SK-N-SH (cell line): ENCODE measurements at regions not wholly inside any gene's neighbourhood (a gene's known extent, or its start where the extent isn't known, plus 50 kb on each side); places are given as distances from the start of the nearest gene placed in this dataset.

Source experiments
- CTCF ChIA-PET: fragments of 300-600, 350-600 bp; formaldehyde crosslinking; extraction: SDS; loops from one replicate; lab custom pipeline; 2021; lab: Yijun Ruan, JAX
- POLR2A ChIA-PET: fragments of 350-600 bp; sonication (Branson Sonifier 250); formaldehyde crosslinking; extraction: SDS; loops from one replicate; lab custom pipeline; 2020; ENCODE audit warnings: antibody characterized with exemption, inconsistent platforms; lab: Yijun Ruan, JAX
- DNase-seq: peaks from one replicate; pipeline ENCODE4 v3.0.0; 2012
- H2AFZ ChIP-seq: fragments of 200-600 bp; sonication (generic); 2 replicates; pipeline ENCODE4 v1.8.1; 2016; ENCODE audit warnings: antibody characterized with exemption, mild to moderate bottlenecking, low read depth
- H3F3A ChIP-seq: fragments of 200-600 bp; sonication (generic); replicated peaks from 2 replicates; pipeline ENCODE3; 2016; ENCODE audit warnings: antibody characterized with exemption, mild to moderate bottlenecking; ENCODE audit not compliant: insufficient read depth
- H3K27ac ChIP-seq, 2 experiments: fragments of 200-500 bp in 1 of 2; fragments of 200-600 bp in 1 of 2; sonication (Bioruptor generic) in 1 of 2; sonication (generic), shearing (Covaris generic) in 1 of 2; 2 replicates each; pipeline versions ENCODE4 v1.5.1 to v1.6.1; 2014 to 2016; ENCODE audit warnings: low read depth in 2 of 2, inconsistent platforms in 1 of 2, low read length in 1 of 2, mild to moderate bottlenecking in 1 of 2, mixed read lengths in 1 of 2
- H3K27me3 ChIP-seq: fragments of 200-600 bp; sonication (generic), shearing (Covaris generic); 2 replicates; pipeline ENCODE4 v1.6.1; 2016; ENCODE audit warnings: mixed run types; ENCODE audit not compliant: insufficient read depth
- H3K36me3 ChIP-seq, 2 experiments: fragments of 200-500 bp in 1 of 2; fragments of 200-600 bp in 1 of 2; sonication (Bioruptor generic) in 1 of 2; sonication (generic) in 1 of 2; replicated peaks in 1 of 2; 2 replicates each; pipeline versions ENCODE3 to v1.5.1; 2014 to 2016; ENCODE audit warnings: low read length in 1 of 2, mild to moderate bottlenecking in 1 of 2; ENCODE audit not compliant: insufficient read depth in 2 of 2, control insufficient read depth in 1 of 2
- H3K4me1 ChIP-seq, 2 experiments: fragments of 200-500 bp in 1 of 2; fragments of 200-600 bp in 1 of 2; sonication (Bioruptor generic) in 1 of 2; sonication (generic), shearing (Covaris generic) in 1 of 2; 2 replicates each; pipeline versions ENCODE4 v1.5.1 to v1.6.1; 2014 to 2016; ENCODE audit warnings: low read depth in 1 of 2, low read length in 1 of 2, mixed run types in 1 of 2; ENCODE audit not compliant: insufficient read depth in 2 of 2, control insufficient read depth in 1 of 2
- H3K4me2 ChIP-seq: fragments of 200-600 bp; sonication (generic), shearing (Covaris generic); 2 replicates; pipeline ENCODE4 v1.6.1; 2017; ENCODE audit warnings: mixed run types
- H3K4me3 ChIP-seq, 2 experiments: fragments of 200-500 bp in 1 of 2; fragments of 200-600 bp in 1 of 2; sonication (Bioruptor generic) in 1 of 2; sonication (generic), shearing (Covaris generic) in 1 of 2; 2 replicates each; pipeline versions ENCODE4 v1.5.1 to v1.8.1; 2014 to 2016; ENCODE audit warnings: low read depth in 2 of 2, inconsistent platforms in 1 of 2, low read length in 1 of 2, mild to moderate bottlenecking in 1 of 2, mixed read lengths in 1 of 2, moderate library complexity in 1 of 2
- H3K79me2 ChIP-seq: fragments of 200-600 bp; sonication (generic); 2 replicates; pipeline ENCODE4 v1.8.1; 2017; ENCODE audit warnings: mild to moderate bottlenecking; ENCODE audit not compliant: insufficient read depth
- H3K9ac ChIP-seq: fragments of 200-600 bp; sonication (generic); 2 replicates; pipeline ENCODE4 v1.6.1; 2017; ENCODE audit warnings: mixed run types
- H3K9me2 ChIP-seq: fragments of 200-600 bp; sonication (generic); 2 replicates; pipeline ENCODE4 v1.6.1; 2017; ENCODE audit warnings: mixed run types
- H3K9me3 ChIP-seq: fragments of 200-600 bp; sonication (generic); 2 replicates; pipeline ENCODE4 v1.6.1; 2017; ENCODE audit warnings: mixed run types, mild to moderate bottlenecking, moderate library complexity
- H4K20me1 ChIP-seq: fragments of 200-600 bp; sonication (generic); 2 replicates; pipeline ENCODE4 v1.6.1; 2017; ENCODE audit warnings: mild to moderate bottlenecking, mixed run types; ENCODE audit not compliant: insufficient read depth
- EP300 ChIP-seq, 2 experiments: IDR thresholded peaks; 2 replicates each; pipeline versions ENCODE4 v1.4.0 to v1.6.1; 2012; ENCODE audit warnings: borderline replicate concordance in 1 of 2, low read depth in 1 of 2, low read length in 1 of 2
- EZH2phosphoT487 ChIP-seq: fragments of 200-600 bp; sonication (generic); IDR thresholded peaks from 2 replicates; pipeline ENCODE4 v1.6.1; 2017; ENCODE audit warnings: low read depth, mixed run types, mild to moderate bottlenecking, antibody characterized with exemption, moderate library complexity, borderline replicate concordance
- FOXJ3 ChIP-seq: sonication (generic); formaldehyde crosslinking; IDR thresholded peaks from 2 replicates; pipeline ENCODE4 v1.5.1; 2020; ENCODE audit warnings: mild to moderate bottlenecking, missing genetic modification reagents
- FOXM1 ChIP-seq: IDR thresholded peaks from 2 replicates; pipeline ENCODE4 v1.4.0; 2012; ENCODE audit warnings: low read depth, mild to moderate bottlenecking
- GATA2 ChIP-seq: sonication (generic); formaldehyde crosslinking; IDR thresholded peaks from 2 replicates; pipeline ENCODE4 v1.5.0; 2020; ENCODE audit warnings: mild to moderate bottlenecking, missing genetic modification reagents
- MXI1 ChIP-seq: IDR thresholded peaks from 2 replicates; pipeline ENCODE4 v1.6.1; 2012; ENCODE audit warnings: mild to moderate bottlenecking, low read depth, low read length, improper control_type of control experiment
- NFIC ChIP-seq: IDR thresholded peaks from 2 replicates; pipeline ENCODE4 v1.4.0; 2012; ENCODE audit warnings: borderline replicate concordance
- RAD21 ChIP-seq: IDR thresholded peaks from 2 replicates; pipeline ENCODE4 v1.6.1; 2012; ENCODE audit warnings: mild to moderate bottlenecking, low read length
- RCOR1 ChIP-seq: fragments of 150-350 bp; IDR thresholded peaks from 2 replicates; pipeline ENCODE4 v1.6.1; 2017; ENCODE audit warnings: antibody characterized with exemption, low read length
- RFX5 ChIP-seq: IDR thresholded peaks from 2 replicates; pipeline ENCODE4 v1.6.1; 2012; ENCODE audit warnings: mild to moderate bottlenecking, improper control_type of control experiment, low read length
- SIN3A ChIP-seq: IDR thresholded peaks from 2 replicates; pipeline ENCODE4 v1.6.1; 2012; ENCODE audit warnings: low read depth, mild to moderate bottlenecking, low read length, moderate library complexity, borderline replicate concordance
- TAF1 ChIP-seq: IDR thresholded peaks from 2 replicates; pipeline ENCODE4 v1.6.1; 2012; ENCODE audit warnings: low read depth, mild to moderate bottlenecking, low read length, moderate library complexity, borderline replicate concordance
- TCF12 ChIP-seq: IDR thresholded peaks from 2 replicates; pipeline ENCODE4 v1.4.0; 2012
- WGBS: methylation state at CpG from one replicate; pipeline ENCODE4 v1.1.6; 2017; ENCODE audit warnings: low lambda C conversion rate; 5-methylcytosine and 5-hydroxymethylcytosine counted together
- TF ChIP-seq, protein P1 (sequence below): IDR thresholded peaks from 2 replicates; pipeline ENCODE4 v1.4.0; 2012; ENCODE audit warnings: low read depth, borderline replicate concordance
- TF ChIP-seq, protein P2 (sequence below): IDR thresholded peaks from 2 replicates; pipeline ENCODE4 v1.4.0; 2012; ENCODE audit warnings: low read depth, borderline replicate concordance
- TF ChIP-seq, protein P3 (sequence below): fragments of 200-600 bp; sonication (generic); IDR thresholded peaks from 2 replicates; pipeline ENCODE4 v1.6.1; 2017; ENCODE audit warnings: antibody characterized with exemption, mild to moderate bottlenecking, moderate library complexity
- TF ChIP-seq, protein P4 (sequence below): IDR thresholded peaks from 2 replicates; pipeline ENCODE4 v1.6.1; 2012; ENCODE audit warnings: mild to moderate bottlenecking, low read depth, low read length, moderate library complexity

- H3K27me3 ChIP-seq = no peaks in the 10 kb centered on the region
- H3K4me3 ChIP-seq = no peak overlapping the region
- DNase-seq = no peak
- POLR2A ChIA-PET = no interaction called here
- H3K9me3 ChIP-seq = no peaks in the 10 kb centered on the region
- TF ChIP-seq TAF1 = no peak
- no peak for TF ChIP-seq TCF12
- no peak for TF ChIP-seq RFX5
- no peak for TF ChIP-seq RAD21
- no peak for TF ChIP-seq EZH2phosphoT487
- no peak for TF ChIP-seq FOXJ3 (CRISPR knock-in tag)
- H3K27ac ChIP-seq = no peak overlapping the region
- H3K9ac ChIP-seq = no peak overlapping the region
- H3K79me2 ChIP-seq = no peaks in the 10 kb centered on the region
- H3K4me1 ChIP-seq = peaks cover 0 to 9% of the 10 kb centered on the region in 2 experiments; a peak in 2 of 4 replicates
- no peaks in the 10 kb centered on the region for H4K20me1 ChIP-seq
- no peak overlapping the region; the same call in 1 of the 2 replicates for H3K4me2 ChIP-seq
- CTCF ChIA-PET = interaction anchor here (0.6 to 1.1 kb wide), 4 partner anchors 14 to 1296 kb away, joined by 3 read pairs; no protein-coding TSS in a partner anchor
- 73% methylated on average over 11 of the region's 17 CpGs for WGBS
- no peaks in the 10 kb centered on the region for H3F3A ChIP-seq
- H3K36me3 ChIP-seq = no peaks in the 10 kb centered on the region
- no peaks in the 10 kb centered on the region for H3K9me2 ChIP-seq
- no peak overlapping the region for H2AFZ ChIP-seq
These were observed 67.9 kb downstream of the ANKRD60 start for GRCh38 chr20:58160451-58161061.

GRCh38 chr20:58155148-58155925 lies 73.1 kb downstream of the ANKRD60 start:
- POLR2A ChIA-PET = no interaction called here
- TF ChIP-seq EP300 (IDR thresholded peaks at IDR 0.05; ENCODE audit: borderline replicate concordance in 1 of 2, low read depth in 1 of 2, low read length in 1 of 2) (no peak), NFIC (no peak), FOXM1 (no peak), GATA2 (CRISPR knock-in tag) (no peak), MXI1 (no peak), FOXJ3 (CRISPR knock-in tag) (no peak), TAF1 (no peak), SIN3A (no peak), RCOR1 (no peak)
- TF ChIP-seq, protein P1, sequence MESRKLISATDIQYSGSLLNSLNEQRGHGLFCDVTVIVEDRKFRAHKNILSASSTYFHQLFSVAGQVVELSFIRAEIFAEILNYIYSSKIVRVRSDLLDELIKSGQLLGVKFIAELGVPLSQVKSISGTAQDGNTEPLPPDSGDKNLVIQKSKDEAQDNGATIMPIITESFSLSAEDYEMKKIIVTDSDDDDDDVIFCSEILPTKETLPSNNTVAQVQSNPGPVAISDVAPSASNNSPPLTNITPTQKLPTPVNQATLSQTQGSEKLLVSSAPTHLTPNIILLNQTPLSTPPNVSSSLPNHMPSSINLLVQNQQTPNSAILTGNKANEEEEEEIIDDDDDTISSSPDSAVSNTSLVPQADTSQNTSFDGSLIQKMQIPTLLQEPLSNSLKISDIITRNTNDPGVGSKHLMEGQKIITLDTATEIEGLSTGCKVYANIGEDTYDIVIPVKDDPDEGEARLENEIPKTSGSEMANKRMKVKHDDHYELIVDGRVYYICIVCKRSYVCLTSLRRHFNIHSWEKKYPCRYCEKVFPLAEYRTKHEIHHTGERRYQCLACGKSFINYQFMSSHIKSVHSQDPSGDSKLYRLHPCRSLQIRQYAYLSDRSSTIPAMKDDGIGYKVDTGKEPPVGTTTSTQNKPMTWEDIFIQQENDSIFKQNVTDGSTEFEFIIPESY = no peak
- TF ChIP-seq, protein P2, sequence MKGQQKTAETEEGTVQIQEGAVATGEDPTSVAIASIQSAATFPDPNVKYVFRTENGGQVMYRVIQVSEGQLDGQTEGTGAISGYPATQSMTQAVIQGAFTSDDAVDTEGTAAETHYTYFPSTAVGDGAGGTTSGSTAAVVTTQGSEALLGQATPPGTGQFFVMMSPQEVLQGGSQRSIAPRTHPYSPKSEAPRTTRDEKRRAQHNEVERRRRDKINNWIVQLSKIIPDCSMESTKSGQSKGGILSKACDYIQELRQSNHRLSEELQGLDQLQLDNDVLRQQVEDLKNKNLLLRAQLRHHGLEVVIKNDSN = no peak
- TF ChIP-seq, protein P3, sequence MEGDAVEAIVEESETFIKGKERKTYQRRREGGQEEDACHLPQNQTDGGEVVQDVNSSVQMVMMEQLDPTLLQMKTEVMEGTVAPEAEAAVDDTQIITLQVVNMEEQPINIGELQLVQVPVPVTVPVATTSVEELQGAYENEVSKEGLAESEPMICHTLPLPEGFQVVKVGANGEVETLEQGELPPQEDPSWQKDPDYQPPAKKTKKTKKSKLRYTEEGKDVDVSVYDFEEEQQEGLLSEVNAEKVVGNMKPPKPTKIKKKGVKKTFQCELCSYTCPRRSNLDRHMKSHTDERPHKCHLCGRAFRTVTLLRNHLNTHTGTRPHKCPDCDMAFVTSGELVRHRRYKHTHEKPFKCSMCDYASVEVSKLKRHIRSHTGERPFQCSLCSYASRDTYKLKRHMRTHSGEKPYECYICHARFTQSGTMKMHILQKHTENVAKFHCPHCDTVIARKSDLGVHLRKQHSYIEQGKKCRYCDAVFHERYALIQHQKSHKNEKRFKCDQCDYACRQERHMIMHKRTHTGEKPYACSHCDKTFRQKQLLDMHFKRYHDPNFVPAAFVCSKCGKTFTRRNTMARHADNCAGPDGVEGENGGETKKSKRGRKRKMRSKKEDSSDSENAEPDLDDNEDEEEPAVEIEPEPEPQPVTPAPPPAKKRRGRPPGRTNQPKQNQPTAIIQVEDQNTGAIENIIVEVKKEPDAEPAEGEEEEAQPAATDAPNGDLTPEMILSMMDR = no peak
- TF ChIP-seq, protein P4, sequence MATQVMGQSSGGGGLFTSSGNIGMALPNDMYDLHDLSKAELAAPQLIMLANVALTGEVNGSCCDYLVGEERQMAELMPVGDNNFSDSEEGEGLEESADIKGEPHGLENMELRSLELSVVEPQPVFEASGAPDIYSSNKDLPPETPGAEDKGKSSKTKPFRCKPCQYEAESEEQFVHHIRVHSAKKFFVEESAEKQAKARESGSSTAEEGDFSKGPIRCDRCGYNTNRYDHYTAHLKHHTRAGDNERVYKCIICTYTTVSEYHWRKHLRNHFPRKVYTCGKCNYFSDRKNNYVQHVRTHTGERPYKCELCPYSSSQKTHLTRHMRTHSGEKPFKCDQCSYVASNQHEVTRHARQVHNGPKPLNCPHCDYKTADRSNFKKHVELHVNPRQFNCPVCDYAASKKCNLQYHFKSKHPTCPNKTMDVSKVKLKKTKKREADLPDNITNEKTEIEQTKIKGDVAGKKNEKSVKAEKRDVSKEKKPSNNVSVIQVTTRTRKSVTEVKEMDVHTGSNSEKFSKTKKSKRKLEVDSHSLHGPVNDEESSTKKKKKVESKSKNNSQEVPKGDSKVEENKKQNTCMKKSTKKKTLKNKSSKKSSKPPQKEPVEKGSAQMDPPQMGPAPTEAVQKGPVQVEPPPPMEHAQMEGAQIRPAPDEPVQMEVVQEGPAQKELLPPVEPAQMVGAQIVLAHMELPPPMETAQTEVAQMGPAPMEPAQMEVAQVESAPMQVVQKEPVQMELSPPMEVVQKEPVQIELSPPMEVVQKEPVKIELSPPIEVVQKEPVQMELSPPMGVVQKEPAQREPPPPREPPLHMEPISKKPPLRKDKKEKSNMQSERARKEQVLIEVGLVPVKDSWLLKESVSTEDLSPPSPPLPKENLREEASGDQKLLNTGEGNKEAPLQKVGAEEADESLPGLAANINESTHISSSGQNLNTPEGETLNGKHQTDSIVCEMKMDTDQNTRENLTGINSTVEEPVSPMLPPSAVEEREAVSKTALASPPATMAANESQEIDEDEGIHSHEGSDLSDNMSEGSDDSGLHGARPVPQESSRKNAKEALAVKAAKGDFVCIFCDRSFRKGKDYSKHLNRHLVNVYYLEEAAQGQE = no peak

More at GRCh38 chr20:58155148-58155925, 73.1 kb downstream of the ANKRD60 start:
- Histone ChIP-seq H3K27me3 (no peaks in the 10 kb centered on the region; the same call in 1 of the 2 replicates), H3K79me2 (no peaks in the 10 kb centered on the region), H3K4me1 (peaks cover 3 to 5% of the 10 kb centered on the region in 2 experiments; a peak in 1 of 4 replicates), H4K20me1 (no peaks in the 10 kb centered on the region), H3K4me2 (no peak overlapping the region), H3K9me3 (no peaks in the 10 kb centered on the region), H3K9ac (no peak overlapping the region), H3K9me2 (no peaks in the 10 kb centered on the region), H2AFZ (no peak overlapping the region), H3F3A (no peaks in the 10 kb centered on the region), H3K36me3 (no peaks in the 10 kb centered on the region), H3K27ac (no peak overlapping the region), H3K4me3 (no peak overlapping the region)
- DNase-seq = no peak
- CTCF ChIA-PET = interaction anchor here (1.7 kb wide), 1 partner anchor 25 kb away, joined by 6 read pairs; no protein-coding TSS in a partner anchor
- 70% methylated on average over 12 of the region's 13 CpGs for WGBS
